HEK293 (cell line): ENCODE measurements at regions not wholly inside any gene's neighbourhood (a gene's known extent, or its start where the extent isn't known, plus 50 kb on each side); places are given as distances from the start of the nearest gene placed in this dataset.

Experiments
- KLF10 ChIP-seq: fragments of 450-650 bp; IDR thresholded peaks from 2 replicates; pipeline ENCODE4 v1.5.1; 2018; ENCODE audit warnings: missing biosample characterization, mild to moderate bottlenecking, missing genetic modification characterization
- MZF1 ChIP-seq: fragments of 450-650 bp; formaldehyde crosslinking; IDR thresholded peaks from 2 replicates; pipeline ENCODE4 v1.5.1; 2017; ENCODE audit warnings: missing biosample characterization, missing genetic modification characterization, borderline replicate concordance
- WT1 ChIP-seq: fragments of 450-650 bp; formaldehyde crosslinking; IDR thresholded peaks from 2 replicates; pipeline ENCODE4 v1.5.1; 2016; ENCODE audit warnings: missing biosample characterization, missing genetic modification characterization
- ZNF221 ChIP-seq: fragments of 450-650 bp; formaldehyde crosslinking; IDR thresholded peaks from 2 replicates; pipeline ENCODE4 v1.5.1; 2017; ENCODE audit warnings: missing biosample characterization, missing genetic modification characterization, borderline replicate concordance
- ZNF664 ChIP-seq: fragments of 450-650 bp; formaldehyde crosslinking; IDR thresholded peaks from 2 replicates; pipeline ENCODE4 v1.5.1; 2016; ENCODE audit warnings: missing biosample characterization, missing genetic modification characterization
- ZNF701 ChIP-seq: fragments of 450-650 bp; formaldehyde crosslinking; IDR thresholded peaks from 2 replicates; pipeline ENCODE4 v1.5.1; 2016; ENCODE audit warnings: missing biosample characterization, missing genetic modification characterization
- ZNF707 ChIP-seq: fragments of 450-650 bp; formaldehyde crosslinking; IDR thresholded peaks from 2 replicates; pipeline ENCODE4 v1.5.1; 2016; ENCODE audit warnings: missing biosample characterization, missing genetic modification characterization
- ZSCAN30 ChIP-seq: fragments of 450-650 bp; IDR thresholded peaks from 2 replicates; pipeline ENCODE4 v1.5.1; 2018; ENCODE audit warnings: missing biosample characterization, mild to moderate bottlenecking, missing genetic modification characterization, moderate library complexity
- TF ChIP-seq, protein P1 (sequence below): fragments of 450-650 bp; formaldehyde crosslinking; IDR thresholded peaks from 2 replicates; pipeline ENCODE4 v1.5.1; 2016; ENCODE audit warnings: missing biosample characterization, missing genetic modification characterization

DNA sequence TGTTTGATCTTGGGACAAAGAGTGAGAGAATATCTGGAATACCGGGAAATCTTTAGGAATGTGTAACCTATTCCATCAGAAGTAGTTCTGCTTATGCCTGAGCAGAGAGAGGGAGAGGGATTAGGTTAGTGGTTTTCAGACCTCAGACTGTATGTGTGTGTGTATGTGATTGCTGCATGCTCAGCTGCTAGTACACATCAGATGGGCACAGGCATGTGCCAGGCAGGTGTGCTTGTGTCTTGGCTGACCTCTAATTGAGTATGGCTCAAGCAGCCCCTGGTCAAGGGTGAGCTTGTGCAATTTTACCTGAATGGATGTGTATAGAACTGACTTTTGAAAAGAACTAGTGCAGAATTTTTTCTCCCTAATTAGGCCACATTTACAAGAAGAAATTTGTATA, 91.2 kb downstream of the INSIG2 start:
- TF ChIP-seq ZNF664 = no peak
- TF ChIP-seq, protein P1, sequence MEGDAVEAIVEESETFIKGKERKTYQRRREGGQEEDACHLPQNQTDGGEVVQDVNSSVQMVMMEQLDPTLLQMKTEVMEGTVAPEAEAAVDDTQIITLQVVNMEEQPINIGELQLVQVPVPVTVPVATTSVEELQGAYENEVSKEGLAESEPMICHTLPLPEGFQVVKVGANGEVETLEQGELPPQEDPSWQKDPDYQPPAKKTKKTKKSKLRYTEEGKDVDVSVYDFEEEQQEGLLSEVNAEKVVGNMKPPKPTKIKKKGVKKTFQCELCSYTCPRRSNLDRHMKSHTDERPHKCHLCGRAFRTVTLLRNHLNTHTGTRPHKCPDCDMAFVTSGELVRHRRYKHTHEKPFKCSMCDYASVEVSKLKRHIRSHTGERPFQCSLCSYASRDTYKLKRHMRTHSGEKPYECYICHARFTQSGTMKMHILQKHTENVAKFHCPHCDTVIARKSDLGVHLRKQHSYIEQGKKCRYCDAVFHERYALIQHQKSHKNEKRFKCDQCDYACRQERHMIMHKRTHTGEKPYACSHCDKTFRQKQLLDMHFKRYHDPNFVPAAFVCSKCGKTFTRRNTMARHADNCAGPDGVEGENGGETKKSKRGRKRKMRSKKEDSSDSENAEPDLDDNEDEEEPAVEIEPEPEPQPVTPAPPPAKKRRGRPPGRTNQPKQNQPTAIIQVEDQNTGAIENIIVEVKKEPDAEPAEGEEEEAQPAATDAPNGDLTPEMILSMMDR (tag by site-specific recombination) = no peak
- TF ChIP-seq ZNF707 = no peak
- no peak for TF ChIP-seq MZF1 (tag by site-specific recombination)
- no peak for TF ChIP-seq ZNF701
- no peak for TF ChIP-seq KLF10 (tag by site-specific recombination)
- no peak for TF ChIP-seq ZNF221
- no peak for TF ChIP-seq WT1 (tag by site-specific recombination)
- TF ChIP-seq ZSCAN30 (tag by site-specific recombination) = no peak
